ENCODE measurements at regions not wholly inside any gene's neighbourhood (a gene's known extent, or its start where the extent isn't known, plus 50 kb on each side); places are given as distances from the start of the nearest gene placed in this dataset.

DNA sequence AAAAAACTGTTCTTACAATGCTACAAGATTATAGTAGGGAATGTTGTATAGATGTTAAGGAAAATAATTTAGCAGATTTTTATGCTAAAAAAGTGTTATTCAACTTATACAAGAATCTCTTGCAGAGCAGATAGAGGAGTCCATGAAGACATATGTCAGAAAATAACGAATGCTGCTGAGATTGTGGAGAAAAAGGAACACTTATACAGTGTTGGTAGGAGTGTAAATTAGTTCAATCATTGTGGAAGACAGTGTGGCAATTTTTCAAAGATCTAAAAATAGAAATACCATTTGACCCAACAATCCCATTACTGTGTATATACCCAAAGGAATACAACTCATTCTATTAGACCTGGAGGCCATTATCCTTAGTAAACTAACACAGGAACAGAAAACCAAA lies 286.2 kb upstream of the OLFM3 start:
- ChIA-PET CTCF (no interaction called here), POLR2A (no interaction called here)
- Mint-ChIP-seq H3K27me3 (no peaks in the 10 kb centered on the region), H3K27ac (no peak overlapping the region), H3K9me3 (peaks cover 15% of the 10 kb centered on the region), H3K4me1 (ENCODE audit: low read depth) (no peaks in the 10 kb centered on the region), H3K4me3 (no peak overlapping the region), H3K36me3 (ENCODE audit: low read depth) (no peaks in the 10 kb centered on the region)
- ATAC-seq (no peak), DNase-seq (no peak)
- intact Hi-C loops (cut with micrococcal nuclease), result no loop called here
- TF ChIP-seq, protein P1, sequence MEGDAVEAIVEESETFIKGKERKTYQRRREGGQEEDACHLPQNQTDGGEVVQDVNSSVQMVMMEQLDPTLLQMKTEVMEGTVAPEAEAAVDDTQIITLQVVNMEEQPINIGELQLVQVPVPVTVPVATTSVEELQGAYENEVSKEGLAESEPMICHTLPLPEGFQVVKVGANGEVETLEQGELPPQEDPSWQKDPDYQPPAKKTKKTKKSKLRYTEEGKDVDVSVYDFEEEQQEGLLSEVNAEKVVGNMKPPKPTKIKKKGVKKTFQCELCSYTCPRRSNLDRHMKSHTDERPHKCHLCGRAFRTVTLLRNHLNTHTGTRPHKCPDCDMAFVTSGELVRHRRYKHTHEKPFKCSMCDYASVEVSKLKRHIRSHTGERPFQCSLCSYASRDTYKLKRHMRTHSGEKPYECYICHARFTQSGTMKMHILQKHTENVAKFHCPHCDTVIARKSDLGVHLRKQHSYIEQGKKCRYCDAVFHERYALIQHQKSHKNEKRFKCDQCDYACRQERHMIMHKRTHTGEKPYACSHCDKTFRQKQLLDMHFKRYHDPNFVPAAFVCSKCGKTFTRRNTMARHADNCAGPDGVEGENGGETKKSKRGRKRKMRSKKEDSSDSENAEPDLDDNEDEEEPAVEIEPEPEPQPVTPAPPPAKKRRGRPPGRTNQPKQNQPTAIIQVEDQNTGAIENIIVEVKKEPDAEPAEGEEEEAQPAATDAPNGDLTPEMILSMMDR (IDR thresholded peaks at IDR 0.05), result no peak

GRCh38 chr1:102262994-102263393 lies 266.3 kb upstream of the OLFM3 start:
- ATAC-seq (no peak), DNase-seq (no peak)
- intact Hi-C loops (cut with micrococcal nuclease), result no loop called here
- POLR2A ChIA-PET, result no interaction called here
- Mint-ChIP-seq H3K4me1 (ENCODE audit: low read depth) (no peaks in the 10 kb centered on the region), H3K27ac (no peak overlapping the region), H3K9me3 (peaks cover 2% of the 10 kb centered on the region), H3K27me3 (no peaks in the 10 kb centered on the region), H3K4me3 (no peak overlapping the region), H3K36me3 (ENCODE audit: low read depth) (no peaks in the 10 kb centered on the region)
- CTCF ChIA-PET, result no interaction called here
- TF ChIP-seq, protein P1 (IDR thresholded peaks at IDR 0.05), result no peak

GRCh38 chr1:102252731-102253505 lies 256.2 kb upstream of the OLFM3 start:
- no peaks in the 10 kb centered on the region for H3K4me1 Mint-ChIP-seq (ENCODE audit: low read depth)
- ChIA-PET CTCF (interaction anchor here (1.2 kb wide), 1 partner anchor 8 kb away, joined by 3 read pairs; no protein-coding TSS in a partner anchor), POLR2A (interaction anchor here (0.6 kb wide), 1 partner anchor 85 kb away, joined by 3 read pairs; no protein-coding TSS in a partner anchor)
- no peak for DNase-seq
- no peak overlapping the region for H3K27ac Mint-ChIP-seq
- H3K9me3 Mint-ChIP-seq, result no peaks in the 10 kb centered on the region
- H3K27me3 Mint-ChIP-seq, result no peaks in the 10 kb centered on the region
- H3K4me3 Mint-ChIP-seq, result no peak overlapping the region
- no peaks in the 10 kb centered on the region for H3K36me3 Mint-ChIP-seq (ENCODE audit: low read depth)
- intact Hi-C loops (cut with micrococcal nuclease), result no loop called here
- ATAC-seq, result no peak
- TF ChIP-seq, protein P1 (IDR thresholded peaks at IDR 0.05), result no peak

DNA sequence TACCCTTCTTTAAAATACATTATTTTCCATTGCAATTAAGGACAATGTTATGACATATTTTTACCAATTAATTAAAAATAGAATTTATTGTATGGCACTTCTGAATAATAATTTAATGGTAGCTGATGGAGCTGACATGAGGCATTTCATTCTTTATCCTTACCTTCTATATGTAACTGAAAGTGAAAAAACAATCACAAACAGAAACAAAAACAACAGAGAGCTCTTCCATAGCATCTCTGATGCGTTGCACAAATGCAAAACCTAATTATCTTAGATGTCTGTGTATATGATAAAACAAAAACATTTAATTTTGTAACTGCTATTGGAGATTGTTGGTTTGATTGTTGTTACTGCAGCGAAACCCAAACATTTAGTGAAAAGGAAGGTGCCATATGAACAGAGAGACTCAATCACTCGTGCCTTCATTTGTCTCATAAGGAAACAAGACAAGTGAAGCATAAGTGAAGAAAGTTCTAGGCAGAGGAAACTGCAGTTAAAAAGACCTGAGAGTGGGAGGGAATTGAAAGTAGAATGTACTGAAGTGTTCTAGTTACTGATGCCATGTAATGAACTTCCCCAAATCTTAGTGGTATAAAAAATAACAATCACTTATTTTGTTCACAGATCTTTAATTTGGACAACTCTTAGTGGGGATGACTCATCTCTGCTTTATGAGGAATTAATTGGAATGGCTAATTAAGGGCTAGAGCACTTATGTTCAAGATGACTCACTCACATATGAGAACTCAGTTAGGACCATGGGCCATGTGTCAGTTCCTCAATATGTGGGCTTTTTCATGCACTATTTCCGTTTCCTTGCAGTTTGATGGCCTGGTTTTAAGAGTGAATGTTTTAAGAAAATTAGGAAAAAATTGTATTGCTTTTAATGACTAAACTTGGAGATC lies 245.0 kb upstream of the OLFM3 start:
- intact Hi-C loops (cut with micrococcal nuclease), result no loop called here
- ChIA-PET POLR2A (no interaction called here), CTCF (no interaction called here)
- Mint-ChIP-seq H3K27ac (no peak overlapping the region), H3K4me1 (ENCODE audit: low read depth) (no peaks in the 10 kb centered on the region), H3K27me3 (no peaks in the 10 kb centered on the region), H3K9me3 (no peaks in the 10 kb centered on the region), H3K4me3 (no peak overlapping the region), H3K36me3 (ENCODE audit: low read depth) (no peaks in the 10 kb centered on the region)
- ATAC-seq (no peak), DNase-seq (no peak)
- TF ChIP-seq, protein P1 (IDR thresholded peaks at IDR 0.05), result no peak

DNA sequence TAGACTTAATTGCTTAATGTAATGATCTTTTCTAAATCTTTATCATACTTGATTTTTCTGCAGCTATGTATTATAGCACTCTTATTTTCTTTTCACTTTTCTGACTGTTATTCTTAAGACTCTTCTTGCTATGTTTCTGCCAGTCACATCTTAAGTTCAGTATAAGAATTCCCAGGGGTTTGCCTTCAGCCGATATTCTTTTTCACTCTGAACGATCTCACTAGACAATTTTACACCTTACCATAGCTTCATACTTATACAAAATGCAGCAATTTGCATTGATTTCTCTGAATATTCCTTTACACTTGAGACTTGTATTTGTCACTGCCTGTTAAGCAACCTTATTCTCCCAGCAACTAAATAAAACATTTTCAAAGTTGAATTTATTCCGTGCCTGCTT lies 242.5 kb upstream of the OLFM3 start:
- POLR2A ChIA-PET, result no interaction called here
- Mint-ChIP-seq H3K27me3 (no peaks in the 10 kb centered on the region), H3K9me3 (no peaks in the 10 kb centered on the region), H3K36me3 (ENCODE audit: low read depth) (no peaks in the 10 kb centered on the region), H3K27ac (no peak overlapping the region), H3K4me1 (ENCODE audit: low read depth) (no peaks in the 10 kb centered on the region), H3K4me3 (no peak overlapping the region)
- CTCF ChIA-PET, result no interaction called here
- DNase-seq (no peak), ATAC-seq (no peak)
- intact Hi-C loops (cut with micrococcal nuclease), result no loop called here
- TF ChIP-seq, protein P1 (IDR thresholded peaks at IDR 0.05), result no peak

Measured in activated CD8-positive, alpha-beta T cell treated with anti-CD3 and anti-CD28 coated beads for 36 hours (primary cell).